Esophagus muscularis mucosa (tissue), 4 donors: ENCODE measurements at regions not wholly inside any gene's neighbourhood (a gene's known extent, or its start where the extent isn't known, plus 50 kb on each side); places are given as distances from the start of the nearest gene placed in this dataset.

Experiments used
- CTCF ChIP-seq, 3 experiments: fragments of 200-600 bp in 2 of 3; fragments of 450-650 bp in 1 of 3; sonication (generic) in 2 of 3; IDR thresholded peaks; one replicate each; pipeline ENCODE4 v1.5.1; 2017 to 2019; ENCODE audit warnings: antibody characterized with exemption in 3 of 3, mild to moderate bottlenecking in 2 of 3, moderate library complexity in 1 of 3
- EP300 ChIP-seq: sonication (generic); formaldehyde crosslinking; IDR thresholded peaks from one replicate; pipeline ENCODE4 v1.6.1; 2017; ENCODE audit warnings: antibody characterized with exemption
- POLR2A ChIP-seq: fragments of 450-650 bp; IDR thresholded peaks from one replicate; pipeline ENCODE4 v1.6.1; 2017; ENCODE audit warnings: antibody characterized with exemption, moderate library complexity, mild to moderate bottlenecking, low read depth
- POLR2AphosphoS5 ChIP-seq, 2 donors: sonication (generic); formaldehyde crosslinking; IDR thresholded peaks; one replicate each; pipeline ENCODE4 v1.6.1; 2017; ENCODE audit warnings: antibody characterized with exemption in 2 of 2

GRCh38 chr2:18790509-18791171 lies 201.3 kb upstream of the NT5C1B start:
- no peak for TF ChIP-seq POLR2AphosphoS5 (IDR thresholded peaks at IDR 0.05)
- TF ChIP-seq EP300 = no peak
- no peak for TF ChIP-seq CTCF (IDR thresholded peaks at IDR 0.05)
- TF ChIP-seq POLR2A = no peak
